22Rv1 (cell line): ENCODE measurements at regions not wholly inside any gene's neighbourhood (a gene's known extent, or its start where the extent isn't known, plus 50 kb on each side); places are given as distances from the start of the nearest gene placed in this dataset.

Experiments
- CTCF ChIP-seq: fragments of 450-650 bp; IDR thresholded peaks from 2 replicates; pipeline ENCODE4 v1.5.1; 2017; ENCODE audit warnings: mild to moderate bottlenecking
- ZFX ChIP-seq: fragments of 450-650 bp; IDR thresholded peaks from 2 replicates; pipeline ENCODE4 v1.6.1; 2017; ENCODE audit warnings: antibody characterized with exemption, borderline replicate concordance

GRCh38 chr2:120797421-120798221 is 62.0 kb downstream of the GLI2 start:
- TF ChIP-seq ZFX, result no peak
- no peak for TF ChIP-seq CTCF
